ENCODE measurements at regions not wholly inside any gene's neighbourhood (a gene's known extent, or its start where the extent isn't known, plus 50 kb on each side); places are given as distances from the start of the nearest gene placed in this dataset.

DNA sequence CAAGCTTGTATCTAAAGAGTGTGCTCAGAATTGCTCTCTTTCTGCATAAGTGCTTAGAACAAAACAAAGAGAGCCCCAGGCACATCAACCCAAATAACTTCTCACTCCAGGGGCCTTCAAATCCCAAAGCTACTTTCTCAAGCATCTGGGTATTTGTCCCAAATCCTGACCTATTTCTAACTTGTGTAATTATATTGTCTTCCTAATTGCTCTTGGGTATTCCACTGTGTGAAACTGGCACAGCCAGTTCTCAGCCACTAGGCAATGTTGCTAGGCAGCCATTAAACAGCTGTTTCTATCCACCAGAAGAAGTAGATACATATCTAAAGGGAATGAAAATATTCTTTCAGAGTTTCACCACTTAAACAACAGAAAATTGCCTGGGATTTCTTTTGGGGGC is 198.8 kb downstream of the PRELID2 start:
- TF ChIP-seq POLR2A (IDR thresholded peaks at IDR 0.05) = no peak
- TF ChIP-seq POLR2AphosphoS5 (IDR thresholded peaks at IDR 0.05) = no peak

All from stomach (tissue), 4 donors.